HepG2 (cell line): ENCODE measurements at regions not wholly inside any gene's neighbourhood (a gene's known extent, or its start where the extent isn't known, plus 50 kb on each side); places are given as distances from the start of the nearest gene placed in this dataset.

Experiments
- CHD2 ChIP-seq: IDR thresholded peaks from 2 replicates; pipeline ENCODE4 v1.6.1; 2011; ENCODE audit warnings: low read depth, low read length, improper control_type of control experiment
- ELF1 ChIP-seq: sonication (generic); formaldehyde crosslinking; IDR thresholded peaks from 2 replicates; pipeline ENCODE4 v1.4.0; 2020; ENCODE audit warnings: missing genetic modification reagents
- GTF2F1 ChIP-seq: fragments of 150-350 bp; IDR thresholded peaks from 2 replicates; pipeline ENCODE4 v1.6.1; 2014; ENCODE audit warnings: low read length
- MEIS2 ChIP-seq: sonication (generic); formaldehyde crosslinking; IDR thresholded peaks from 2 replicates; pipeline ENCODE4 v1.9.0; 2021; ENCODE audit warnings: mild to moderate bottlenecking, missing genetic modification reagents
- POLR2A ChIP-seq, 2 experiments: IDR thresholded peaks; 2 replicates each; pipeline ENCODE4 v1.6.1; 2011; ENCODE audit warnings: low read depth in 2 of 2, low read length in 2 of 2, mild to moderate bottlenecking in 1 of 2, moderate library complexity in 1 of 2; ENCODE audit not compliant: insufficient read depth in 1 of 2
- RCOR2 ChIP-seq: IDR thresholded peaks from 2 replicates; pipeline ENCODE4 v1.6.1; 2016; ENCODE audit warnings: missing biosample characterization, missing genetic modification reagents
- ZBTB43 ChIP-seq: sonication (generic); formaldehyde crosslinking; conservative IDR thresholded peaks from 2 replicates; pipeline ENCODE4 v1.4.0; 2020; ENCODE audit warnings: missing genetic modification reagents
- ZNF101 ChIP-seq: sonication (generic); formaldehyde crosslinking; IDR thresholded peaks from 2 replicates; pipeline ENCODE4 v1.4.0; 2020; ENCODE audit warnings: mild to moderate bottlenecking, low read depth, missing genetic modification reagents, borderline replicate concordance
- ZSCAN25 ChIP-seq: sonication (generic); formaldehyde crosslinking; IDR thresholded peaks from 2 replicates; pipeline ENCODE4 v1.8.0; 2022; ENCODE audit warnings: mild to moderate bottlenecking, missing genetic modification reagents
- TF ChIP-seq, protein P1 (sequence below), 2 experiments: sonication (generic) in 1 of 2; formaldehyde crosslinking in 1 of 2; IDR thresholded peaks; 2 replicates each; pipeline versions ENCODE4 v1.5.1 to v1.6.1; 2011 to 2020; ENCODE audit warnings: borderline replicate concordance in 1 of 2, low read depth in 1 of 2, low read length in 1 of 2, mild to moderate bottlenecking in 1 of 2, missing genetic modification reagents in 1 of 2, moderate library complexity in 1 of 2
- TF ChIP-seq, protein P2 (sequence below): sonication (generic); formaldehyde crosslinking; IDR thresholded peaks from 2 replicates; pipeline ENCODE4 v1.4.0; 2020; ENCODE audit warnings: missing genetic modification reagents
- TF ChIP-seq, protein P3 (sequence below): sonication (generic); formaldehyde crosslinking; IDR thresholded peaks from 2 replicates; pipeline ENCODE4 v1.5.0; 2020; ENCODE audit warnings: mild to moderate bottlenecking, missing genetic modification reagents
- TF ChIP-seq, protein P4 (sequence below): sonication (generic); formaldehyde crosslinking; IDR thresholded peaks from 2 replicates; pipeline ENCODE4 v1.5.0; 2020; ENCODE audit warnings: mild to moderate bottlenecking, missing genetic modification reagents, moderate library complexity

GRCh38 chr10:88064608-88065382 is 201.4 kb downstream of the PTEN start:
- TF ChIP-seq ELF1 (CRISPR knock-in tag): no peak
- TF ChIP-seq ZNF101 (CRISPR knock-in tag): no peak
- TF ChIP-seq, protein P1, sequence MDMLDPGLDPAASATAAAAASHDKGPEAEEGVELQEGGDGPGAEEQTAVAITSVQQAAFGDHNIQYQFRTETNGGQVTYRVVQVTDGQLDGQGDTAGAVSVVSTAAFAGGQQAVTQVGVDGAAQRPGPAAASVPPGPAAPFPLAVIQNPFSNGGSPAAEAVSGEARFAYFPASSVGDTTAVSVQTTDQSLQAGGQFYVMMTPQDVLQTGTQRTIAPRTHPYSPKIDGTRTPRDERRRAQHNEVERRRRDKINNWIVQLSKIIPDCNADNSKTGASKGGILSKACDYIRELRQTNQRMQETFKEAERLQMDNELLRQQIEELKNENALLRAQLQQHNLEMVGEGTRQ (IDR thresholded peaks at IDR 0.05; ENCODE audit: low read depth, low read length): no peak
- TF ChIP-seq, protein P1 (CRISPR knock-in tag; IDR thresholded peaks at IDR 0.05; ENCODE audit: borderline replicate concordance): no peak
- TF ChIP-seq, protein P2, sequence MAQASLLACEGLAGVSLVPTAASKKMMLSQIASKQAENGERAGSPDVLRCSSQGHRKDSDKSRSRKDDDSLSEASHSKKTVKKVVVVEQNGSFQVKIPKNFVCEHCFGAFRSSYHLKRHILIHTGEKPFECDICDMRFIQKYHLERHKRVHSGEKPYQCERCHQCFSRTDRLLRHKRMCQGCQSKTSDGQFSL: no peak
- TF ChIP-seq MEIS2 (CRISPR knock-in tag): no peak
- TF ChIP-seq CHD2: no peak
- TF ChIP-seq POLR2A (IDR thresholded peaks at IDR 0.05; ENCODE audit: insufficient read depth in 1 of 2, low read depth in 2 of 2, low read length in 2 of 2): no peak
- TF ChIP-seq ZSCAN25: no peak
- no peak for TF ChIP-seq GTF2F1
- TF ChIP-seq, protein P3, sequence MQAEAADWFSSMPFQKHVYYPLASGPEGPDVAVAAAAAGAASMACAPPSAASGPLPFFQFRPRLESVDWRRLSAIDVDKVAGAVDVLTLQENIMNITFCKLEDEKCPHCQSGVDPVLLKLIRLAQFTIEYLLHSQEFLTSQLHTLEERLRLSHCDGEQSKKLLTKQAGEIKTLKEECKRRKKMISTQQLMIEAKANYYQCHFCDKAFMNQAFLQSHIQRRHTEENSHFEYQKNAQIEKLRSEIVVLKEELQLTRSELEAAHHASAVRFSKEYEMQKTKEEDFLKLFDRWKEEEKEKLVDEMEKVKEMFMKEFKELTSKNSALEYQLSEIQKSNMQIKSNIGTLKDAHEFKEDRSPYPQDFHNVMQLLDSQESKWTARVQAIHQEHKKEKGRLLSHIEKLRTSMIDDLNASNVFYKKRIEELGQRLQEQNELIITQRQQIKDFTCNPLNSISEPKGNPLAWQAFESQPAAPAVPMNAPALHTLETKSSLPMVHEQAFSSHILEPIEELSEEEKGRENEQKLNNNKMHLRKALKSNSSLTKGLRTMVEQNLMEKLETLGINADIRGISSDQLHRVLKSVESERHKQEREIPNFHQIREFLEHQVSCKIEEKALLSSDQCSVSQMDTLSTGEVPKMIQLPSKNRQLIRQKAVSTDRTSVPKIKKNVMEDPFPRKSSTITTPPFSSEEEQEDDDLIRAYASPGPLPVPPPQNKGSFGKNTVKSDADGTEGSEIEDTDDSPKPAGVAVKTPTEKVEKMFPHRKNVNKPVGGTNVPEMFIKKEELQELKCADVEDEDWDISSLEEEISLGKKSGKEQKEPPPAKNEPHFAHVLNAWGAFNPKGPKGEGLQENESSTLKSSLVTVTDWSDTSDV (CRISPR knock-in tag): no peak
- TF ChIP-seq, protein P4, sequence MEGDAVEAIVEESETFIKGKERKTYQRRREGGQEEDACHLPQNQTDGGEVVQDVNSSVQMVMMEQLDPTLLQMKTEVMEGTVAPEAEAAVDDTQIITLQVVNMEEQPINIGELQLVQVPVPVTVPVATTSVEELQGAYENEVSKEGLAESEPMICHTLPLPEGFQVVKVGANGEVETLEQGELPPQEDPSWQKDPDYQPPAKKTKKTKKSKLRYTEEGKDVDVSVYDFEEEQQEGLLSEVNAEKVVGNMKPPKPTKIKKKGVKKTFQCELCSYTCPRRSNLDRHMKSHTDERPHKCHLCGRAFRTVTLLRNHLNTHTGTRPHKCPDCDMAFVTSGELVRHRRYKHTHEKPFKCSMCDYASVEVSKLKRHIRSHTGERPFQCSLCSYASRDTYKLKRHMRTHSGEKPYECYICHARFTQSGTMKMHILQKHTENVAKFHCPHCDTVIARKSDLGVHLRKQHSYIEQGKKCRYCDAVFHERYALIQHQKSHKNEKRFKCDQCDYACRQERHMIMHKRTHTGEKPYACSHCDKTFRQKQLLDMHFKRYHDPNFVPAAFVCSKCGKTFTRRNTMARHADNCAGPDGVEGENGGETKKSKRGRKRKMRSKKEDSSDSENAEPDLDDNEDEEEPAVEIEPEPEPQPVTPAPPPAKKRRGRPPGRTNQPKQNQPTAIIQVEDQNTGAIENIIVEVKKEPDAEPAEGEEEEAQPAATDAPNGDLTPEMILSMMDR (CRISPR knock-in tag): no peak
- no peak for TF ChIP-seq ZBTB43 (CRISPR knock-in tag)
- no peak for TF ChIP-seq RCOR2 (CRISPR knock-in tag)
